Transverse colon (tissue), 4 donors: ENCODE measurements at regions not wholly inside any gene's neighbourhood (a gene's known extent, or its start where the extent isn't known, plus 50 kb on each side); places are given as distances from the start of the nearest gene placed in this dataset.

Experiments
- DNase-seq: peaks from one replicate; pipeline ENCODE4 v3.0.0-alpha.2; 2019
- H3K27ac ChIP-seq, 4 donors: fragments of 200-600 bp; sonication (generic); 2 replicates each; pipeline ENCODE4 v1.5.1; 2016 to 2018; ENCODE audit warnings: inconsistent platforms in 4 of 4
- H3K27me3 ChIP-seq: fragments of 200-600 bp; sonication (generic); 2 replicates; pipeline ENCODE4 v1.5.1; 2017; ENCODE audit warnings: inconsistent platforms
- H3K36me3 ChIP-seq, 4 donors: fragments of 200-600 bp; sonication (generic); 2 replicates each; pipeline ENCODE4 v1.5.1; 2017 to 2019; ENCODE audit warnings: inconsistent platforms in 4 of 4
- H3K4me1 ChIP-seq, 4 donors: fragments of 200-600 bp; sonication (generic); 2 replicates each; pipeline ENCODE4 v1.5.1; 2017 to 2020; ENCODE audit warnings: inconsistent platforms in 4 of 4
- H3K4me3 ChIP-seq, 4 donors: fragments of 200-600 bp; sonication (generic); 1 replicate in 1 of 4; 2 replicates in 3 of 4; pipeline versions ENCODE4 v1.5.1 to v1.6.1; 2017 to 2019; ENCODE audit warnings: inconsistent platforms in 4 of 4
- H3K9me3 ChIP-seq, 2 donors: fragments of 200-600 bp; sonication (generic); 2 replicates each; pipeline ENCODE4 v1.5.1; 2017 to 2019; ENCODE audit warnings: inconsistent platforms in 2 of 2
- EP300 ChIP-seq: sonication (generic); formaldehyde crosslinking; IDR thresholded peaks from one replicate; pipeline ENCODE4 v1.6.1; 2017; ENCODE audit warnings: antibody characterized with exemption, low read depth
- POLR2A ChIP-seq: fragments of 450-650 bp; IDR thresholded peaks from one replicate; pipeline ENCODE4 v1.6.1; 2016; ENCODE audit warnings: antibody characterized with exemption, mild to moderate bottlenecking, moderate library complexity
- POLR2AphosphoS5 ChIP-seq, 3 donors: sonication (generic); formaldehyde crosslinking; IDR thresholded peaks; one replicate each; pipeline ENCODE4 v1.6.1; 2016; ENCODE audit warnings: antibody characterized with exemption in 3 of 3
- WGBS, 2 donors: methylation state at CpG; one replicate each; pipeline ENCODE4 v1.1.5; 2018; ENCODE audit warnings: low coverage in 1 of 2; 5-methylcytosine and 5-hydroxymethylcytosine counted together
- in situ Hi-C, 4 donors: fragments of 200-750 bp; cut with MboI; loops; one replicate each; pipeline versions ENCODE4 v1.15.0 to v1.15.1; 2017; ENCODE audit warnings: low sequenced_read_pairs in 3 of 4, low pct_ligation_motif_present in 1 of 4, low pct_unique_long_range_greater_than_20kb in 1 of 4
- intact Hi-C: fragments of 100-400 bp; cut with DNase I; formaldehyde crosslinking; loops from one replicate; pipeline ENCODE4 v1.15.1; 2023; ENCODE audit warnings: low total_unique reads
- TF ChIP-seq, protein P1 (sequence below), 5 experiments: fragments of 200-600 bp in 3 of 5; fragments of 450-650 bp in 2 of 5; sonication (generic) in 3 of 5; IDR thresholded peaks; 1 replicate in 2 of 5; 2 replicates in 3 of 5; pipeline ENCODE4 v1.5.1; 2016 to 2017; ENCODE audit warnings: antibody characterized with exemption in 5 of 5, inconsistent platforms in 3 of 5, mild to moderate bottlenecking in 2 of 5, moderate library complexity in 1 of 5

DNA sequence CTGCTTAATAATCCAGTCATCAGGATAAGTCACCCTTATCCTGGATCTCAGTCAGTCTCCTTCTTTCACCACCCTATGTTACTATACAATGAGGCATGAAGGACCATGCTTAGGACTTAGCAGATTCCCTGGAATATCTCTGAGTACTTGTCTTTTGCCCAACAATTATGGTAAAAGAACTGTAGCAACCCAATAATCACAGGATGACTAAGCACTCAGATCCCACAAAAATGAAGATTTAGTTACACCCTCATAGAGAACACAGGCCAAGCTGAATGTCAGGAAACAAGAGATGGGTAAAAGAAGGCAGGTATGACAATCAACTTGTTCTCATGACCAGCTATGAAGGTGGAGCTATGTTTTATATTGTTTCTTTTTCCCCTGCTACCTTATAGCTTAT is 91.4 kb downstream of the EDN1 start:
- Histone ChIP-seq H3K4me3 (no peak overlapping the region), H3K27me3 (no peaks in the 10 kb centered on the region), H3K27ac (no peak overlapping the region), H3K36me3 (no peaks in the 10 kb centered on the region), H3K4me1 (no peaks in the 10 kb centered on the region), H3K9me3 (no peaks in the 10 kb centered on the region)
- intact Hi-C loops: no loop called here
- TF ChIP-seq POLR2A (no peak), POLR2AphosphoS5 (IDR thresholded peaks at IDR 0.05) (no peak), EP300 (no peak)
- TF ChIP-seq, protein P1, sequence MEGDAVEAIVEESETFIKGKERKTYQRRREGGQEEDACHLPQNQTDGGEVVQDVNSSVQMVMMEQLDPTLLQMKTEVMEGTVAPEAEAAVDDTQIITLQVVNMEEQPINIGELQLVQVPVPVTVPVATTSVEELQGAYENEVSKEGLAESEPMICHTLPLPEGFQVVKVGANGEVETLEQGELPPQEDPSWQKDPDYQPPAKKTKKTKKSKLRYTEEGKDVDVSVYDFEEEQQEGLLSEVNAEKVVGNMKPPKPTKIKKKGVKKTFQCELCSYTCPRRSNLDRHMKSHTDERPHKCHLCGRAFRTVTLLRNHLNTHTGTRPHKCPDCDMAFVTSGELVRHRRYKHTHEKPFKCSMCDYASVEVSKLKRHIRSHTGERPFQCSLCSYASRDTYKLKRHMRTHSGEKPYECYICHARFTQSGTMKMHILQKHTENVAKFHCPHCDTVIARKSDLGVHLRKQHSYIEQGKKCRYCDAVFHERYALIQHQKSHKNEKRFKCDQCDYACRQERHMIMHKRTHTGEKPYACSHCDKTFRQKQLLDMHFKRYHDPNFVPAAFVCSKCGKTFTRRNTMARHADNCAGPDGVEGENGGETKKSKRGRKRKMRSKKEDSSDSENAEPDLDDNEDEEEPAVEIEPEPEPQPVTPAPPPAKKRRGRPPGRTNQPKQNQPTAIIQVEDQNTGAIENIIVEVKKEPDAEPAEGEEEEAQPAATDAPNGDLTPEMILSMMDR (IDR thresholded peaks at IDR 0.05): no peak
- DNase-seq: no peak
- in situ Hi-C loops: no loop called here

DNA sequence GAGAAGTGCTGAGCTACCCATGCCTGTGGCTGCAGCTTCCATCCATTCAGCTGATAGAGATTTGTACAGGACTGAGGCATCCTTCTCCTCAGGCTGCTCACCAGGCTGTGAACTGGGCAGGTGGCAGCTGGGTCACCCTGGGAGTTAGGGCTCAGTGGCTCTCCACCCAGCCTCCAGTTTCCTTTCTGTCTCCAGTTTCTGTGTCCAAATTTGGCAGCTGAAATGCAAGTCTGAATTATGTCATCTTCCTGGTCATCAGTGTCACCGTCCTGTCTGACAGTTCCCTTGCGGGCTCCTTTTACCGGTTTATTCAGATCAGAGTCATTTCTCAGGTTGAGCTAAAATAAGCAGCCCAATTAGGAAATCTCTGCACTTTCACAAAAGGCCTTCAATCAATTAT is 93.3 kb downstream of the EDN1 start:
- Histone ChIP-seq H3K27me3 (no peaks in the 10 kb centered on the region), H3K4me1 (no peaks in the 10 kb centered on the region), H3K4me3 (no peak overlapping the region), H3K9me3 (no peaks in the 10 kb centered on the region), H3K36me3 (no peaks in the 10 kb centered on the region), H3K27ac (no peak overlapping the region)
- 87% methylated on average over 3 of the region's 3 CpGs; no CpG with 5 or more reads in 1 of the 2 donors for WGBS, 2 donors
- DNase-seq: no peak
- in situ Hi-C loops (no loop called here), intact Hi-C loops (no loop called here)
- TF ChIP-seq EP300: no peak
- no peak for TF ChIP-seq POLR2A
- TF ChIP-seq, protein P1 (IDR thresholded peaks at IDR 0.05): no peak
- no peak for TF ChIP-seq POLR2AphosphoS5 (IDR thresholded peaks at IDR 0.05)

DNA sequence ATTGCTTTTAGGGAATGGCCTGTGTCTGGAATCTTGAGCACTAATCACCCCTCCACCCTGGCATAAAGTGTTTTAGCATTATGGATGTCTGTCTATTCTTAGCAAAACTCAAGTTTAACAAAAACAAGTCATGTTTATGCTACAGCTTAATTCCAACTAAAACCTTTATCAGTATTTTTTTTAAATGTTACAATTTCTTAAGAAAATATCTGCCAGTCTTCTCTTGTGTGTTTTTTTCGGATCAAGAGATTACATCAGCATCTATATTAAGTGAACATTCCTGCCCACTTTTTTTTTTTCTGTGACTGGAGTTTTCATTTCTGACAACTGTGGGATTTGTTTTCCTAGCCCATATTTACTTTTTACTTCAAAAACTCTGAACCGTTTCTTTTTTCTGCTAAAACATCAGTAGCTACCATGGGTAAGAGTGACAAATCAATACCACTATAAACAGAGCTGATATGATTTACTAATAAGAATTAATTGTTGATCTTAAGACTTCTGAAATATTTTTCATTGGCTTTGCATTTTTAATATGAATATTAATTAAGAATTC is 94.3 kb downstream of the EDN1 start:
- H3K4me1 ChIP-seq: no peaks in the 10 kb centered on the region
- H3K27ac ChIP-seq: no peak overlapping the region
- in situ Hi-C loops (no loop called here), intact Hi-C loops (no loop called here)
- WGBS, 2 donors: 47 to 57% methylated on average over 2 of the region's 2 CpGs
- no peak for DNase-seq
- TF ChIP-seq POLR2A: no peak
- TF ChIP-seq, protein P1 (IDR thresholded peaks at IDR 0.05): no peak
- no peaks in the 10 kb centered on the region for H3K9me3 ChIP-seq
- H3K4me3 ChIP-seq: no peak overlapping the region
- H3K36me3 ChIP-seq: no peaks in the 10 kb centered on the region
- H3K27me3 ChIP-seq: no peaks in the 10 kb centered on the region

DNA sequence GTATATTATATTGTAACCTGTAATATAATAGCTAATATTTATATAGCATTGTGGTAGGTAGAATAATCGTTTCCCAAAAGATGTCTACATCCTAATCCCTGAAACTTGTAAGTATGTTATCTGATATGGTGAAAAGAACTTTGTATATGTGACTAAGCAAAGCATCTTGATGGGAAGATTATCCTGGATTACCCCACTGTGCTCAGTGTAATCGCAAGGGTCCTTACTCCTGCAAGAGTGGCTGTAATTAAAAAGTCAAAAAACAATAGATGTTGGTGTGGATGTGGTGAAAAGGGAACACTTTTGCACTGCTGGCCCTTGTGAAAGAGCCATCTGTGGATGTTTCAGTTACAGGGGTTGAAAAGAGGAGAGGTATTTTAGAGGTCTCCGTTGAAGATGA is 95.2 kb downstream of the EDN1 start:
- no peaks in the 10 kb centered on the region for H3K36me3 ChIP-seq
- DNase-seq: no peak
- intact Hi-C loops: no loop called here
- no peak overlapping the region for H3K4me3 ChIP-seq
- 82 to 86% methylated on average over 3 of the region's 3 CpGs for WGBS, 2 donors
- TF ChIP-seq EP300 (no peak), POLR2AphosphoS5 (IDR thresholded peaks at IDR 0.05) (no peak), POLR2A (no peak)
- TF ChIP-seq, protein P1 (IDR thresholded peaks at IDR 0.05): no peak
- no peaks in the 10 kb centered on the region for H3K27me3 ChIP-seq
- in situ Hi-C loops: no loop called here
- H3K27ac ChIP-seq: no peak overlapping the region
- no peaks in the 10 kb centered on the region for H3K9me3 ChIP-seq
- H3K4me1 ChIP-seq: no peaks in the 10 kb centered on the region
